K562 (cell line): ENCODE measurements at regions not wholly inside any gene's neighbourhood (a gene's known extent, or its start where the extent isn't known, plus 50 kb on each side); places are given as distances from the start of the nearest gene placed in this dataset.

Experiments used
- CREB1 ChIP-seq, 2 experiments: sonication (generic) in 1 of 2; formaldehyde crosslinking in 1 of 2; IDR thresholded peaks; 2 replicates each; pipeline versions ENCODE4 v1.6.1 to v1.8.0; 2012 to 2022; ENCODE audit warnings: inconsistent platforms in 1 of 2, mild to moderate bottlenecking in 1 of 2, missing genetic modification reagents in 1 of 2, moderate library complexity in 1 of 2
- CTCF ChIP-seq, 3 experiments: IDR thresholded peaks in 2 of 3; conservative IDR thresholded peaks in 1 of 3; 2 replicates each; pipeline ENCODE4 v1.5.1; 2011 to 2012; ENCODE audit warnings: low read length in 3 of 3, mild to moderate bottlenecking in 3 of 3, control low read depth in 2 of 3, improper control_type of control experiment in 1 of 3, inconsistent platforms in 1 of 3, low read depth in 1 of 3, mixed read lengths in 1 of 3, moderate library complexity in 1 of 3; ENCODE audit not compliant: insufficient read depth in 2 of 3
- DEAF1 ChIP-seq: fragments of 450-650 bp; formaldehyde crosslinking; IDR thresholded peaks from 2 replicates; pipeline ENCODE4 v1.4.0; 2020; ENCODE audit warnings: mild to moderate bottlenecking, moderate library complexity
- FOXA1 ChIP-seq: fragments of 450-650 bp; IDR thresholded peaks from 2 replicates; pipeline ENCODE4 v1.6.1; 2016; ENCODE audit warnings: mild to moderate bottlenecking, borderline replicate concordance
- GATAD2A ChIP-seq: fragments of 450-650 bp; IDR thresholded peaks from 2 replicates; pipeline ENCODE4 v1.6.1; 2017
- PHF20 ChIP-seq: fragments of 450-650 bp; IDR thresholded peaks from 2 replicates; pipeline ENCODE4 v1.6.1; 2018; ENCODE audit not compliant: partially characterized antibody
- RBBP5 ChIP-seq: fragments of 200-600 bp; sonication (generic); IDR thresholded peaks from 2 replicates; pipeline ENCODE4 v1.6.1; 2012; ENCODE audit warnings: borderline replicate concordance, mild to moderate bottlenecking, low read length, control low read depth, inconsistent platforms; ENCODE audit not compliant: insufficient read depth, poor library complexity, severe bottlenecking
- REST ChIP-seq, 2 experiments: fragments of 450-650 bp; formaldehyde crosslinking in 1 of 2; IDR thresholded peaks; 2 replicates each; pipeline versions ENCODE4 v1.4.0 to v1.6.1; 2014 to 2020; ENCODE audit warnings: mild to moderate bottlenecking in 2 of 2, borderline replicate concordance in 1 of 2, low read depth in 1 of 2
- TEAD2 ChIP-seq: fragments of 450-650 bp; IDR thresholded peaks from 2 replicates; pipeline ENCODE4 v1.6.1; 2016; ENCODE audit warnings: missing genetic modification characterization, control low read depth, missing compliant biosample characterization
- WHSC1 ChIP-seq: IDR thresholded peaks from one replicate; pipeline ENCODE4 v1.6.1; 2012; ENCODE audit warnings: low read length, control low read depth, inconsistent platforms
- YY1 ChIP-seq, 3 experiments: IDR thresholded peaks; 2 replicates each; pipeline ENCODE4 v1.6.1; 2011; ENCODE audit warnings: low read length in 2 of 3, mild to moderate bottlenecking in 2 of 3, moderate library complexity in 2 of 3, borderline replicate concordance in 1 of 3, control low read depth in 1 of 3, low read depth in 1 of 3; ENCODE audit not compliant: insufficient read depth in 3 of 3, insufficient replicate concordance in 2 of 3, control insufficient read depth in 1 of 3, insufficient read length in 1 of 3; ENCODE audit errors: extremely low read depth in 1 of 3
- ZNF143 ChIP-seq: sonication (generic); formaldehyde crosslinking; IDR thresholded peaks from 2 replicates; pipeline ENCODE4 v1.9.0; 2022; ENCODE audit warnings: mild to moderate bottlenecking, missing genetic modification reagents
- ZNF512 ChIP-seq: IDR thresholded peaks from 2 replicates; pipeline ENCODE4 v1.6.1; 2016; ENCODE audit warnings: missing genetic modification characterization, missing compliant biosample characterization
- ZNF586 ChIP-seq: fragments of 450-650 bp; formaldehyde crosslinking; conservative IDR thresholded peaks from 2 replicates; pipeline ENCODE4 v1.4.0; 2020; ENCODE audit warnings: mild to moderate bottlenecking, moderate library complexity

- TF ChIP-seq GATAD2A, result no peak
- no peak for TF ChIP-seq ZNF512 (tag)
- TF ChIP-seq RBBP5, result no peak
- no peak for TF ChIP-seq CTCF (IDR thresholded peaks at IDR 0.05 in 2 of 3, conservative IDR thresholded peaks at IDR 0.05 in 1 of 3; ENCODE audit: insufficient read depth in 2 of 3, low read depth in 1 of 3, low read length in 3 of 3)
- TF ChIP-seq DEAF1 (CRISPR knock-in tag), result no peak
- no peak for TF ChIP-seq ZNF586 (CRISPR knock-in tag)
- no peak for TF ChIP-seq WHSC1
- no peak for TF ChIP-seq YY1 (IDR thresholded peaks at IDR 0.05; ENCODE audit: borderline replicate concordance in 1 of 3, control insufficient read depth in 1 of 3, extremely low read depth in 1 of 3, insufficient read depth in 3 of 3, insufficient read length in 1 of 3, insufficient replicate concordance in 2 of 3, low read depth in 1 of 3, low read length in 2 of 3)
- no peak for TF ChIP-seq CREB1 (IDR thresholded peaks at IDR 0.05)
- no peak for TF ChIP-seq CREB1 (CRISPR knock-in tag; IDR thresholded peaks at IDR 0.05)
- no peak for TF ChIP-seq PHF20
- TF ChIP-seq ZNF143 (CRISPR knock-in tag), result no peak
- TF ChIP-seq REST (IDR thresholded peaks at IDR 0.05; ENCODE audit: borderline replicate concordance), result no peak
- no peak for TF ChIP-seq REST (CRISPR knock-in tag; IDR thresholded peaks at IDR 0.05; ENCODE audit: low read depth)
- TF ChIP-seq FOXA1, result no peak
- no peak for TF ChIP-seq TEAD2
These were observed 328.7 kb downstream of the CXCL12 start for GRCh38 chr10:44056206-44056605.
